MCF 10A (cell line): ENCODE measurements at regions not wholly inside any gene's neighbourhood (a gene's known extent, or its start where the extent isn't known, plus 50 kb on each side); places are given as distances from the start of the nearest gene placed in this dataset.

Experiments used
- BruUV-seq: library from RNA; stranded (reverse); fragments of 400-500 nt; replicated peaks from 2 replicates; lab custom pipeline; 2021; lab: Mats Ljungman, UMichigan
- CTCF ChIA-PET: fragments of 300-600 bp; sonication (Branson Sonifier 250); formaldehyde crosslinking; extraction: SDS; loops from one replicate; lab custom pipeline; 2021; ENCODE audit warnings: antibody characterized with exemption, inconsistent platforms; lab: Yijun Ruan, JAX
- POLR2A ChIA-PET: fragments of 300-600, 350-650 bp; sonication (Branson Sonifier 250); formaldehyde crosslinking; extraction: SDS; loops from one replicate; lab custom pipeline; 2020; ENCODE audit warnings: antibody characterized with exemption, inconsistent platforms; lab: Yijun Ruan, JAX
- DNase-seq: peaks from one replicate; pipeline ENCODE4 v3.0.0-alpha.2; 2018; ENCODE audit not compliant: unreplicated experiment
- H3K27ac Mint-ChIP-seq: one replicate; pipeline ENCODE4 v1.8.0; 2022; ENCODE audit warnings: mild to moderate bottlenecking, low read depth, mixed read lengths; ENCODE audit not compliant: unreplicated experiment
- H3K27me3 Mint-ChIP-seq: one replicate; pipeline ENCODE4 v1.8.0; 2022; ENCODE audit warnings: mixed read lengths; ENCODE audit not compliant: insufficient read depth, unreplicated experiment
- H3K36me3 Mint-ChIP-seq: one replicate; pipeline ENCODE4 v1.8.0; 2022; ENCODE audit warnings: mild to moderate bottlenecking, moderate library complexity, mixed read lengths; ENCODE audit not compliant: insufficient read depth, unreplicated experiment
- H3K4me1 Mint-ChIP-seq: one replicate; pipeline ENCODE4 v1.8.0; 2022; ENCODE audit warnings: mixed read lengths; ENCODE audit not compliant: insufficient read depth, unreplicated experiment
- H3K4me3 Mint-ChIP-seq: one replicate; pipeline ENCODE4 v1.8.0; 2022; ENCODE audit warnings: mild to moderate bottlenecking, moderate library complexity, mixed read lengths; ENCODE audit not compliant: unreplicated experiment
- H3K9me3 Mint-ChIP-seq: one replicate; pipeline ENCODE4 v1.8.0; 2022; ENCODE audit warnings: mixed read lengths; ENCODE audit not compliant: unreplicated experiment
- intact Hi-C: fragments of 100-400 bp; cut with micrococcal nuclease; formaldehyde crosslinking; loops from 2 replicates; pipeline ENCODE4 v1.14.1; 2022
- TF ChIP-seq, protein P1 (sequence below): fragments of 200-600 bp; IDR thresholded peaks from one replicate; pipeline ENCODE4 v1.8.0; 2022; ENCODE audit warnings: antibody characterized with exemption, mild to moderate bottlenecking; ENCODE audit not compliant: unreplicated experiment

- no peak overlapping the region for H3K4me3 Mint-ChIP-seq
- ChIA-PET POLR2A (interaction anchor here (0.7 kb wide), 1 partner anchor 14 kb away, joined by 4 read pairs; no protein-coding TSS in a partner anchor), CTCF (interaction anchor here (0.6 to 1.5 kb wide), 5 partner anchors 15 to 408 kb away, joined by 3 to 6 read pairs (median 3); no protein-coding TSS in a partner anchor)
- H3K4me1 Mint-ChIP-seq = no peaks in the 10 kb centered on the region
- no peak for DNase-seq
- H3K36me3 Mint-ChIP-seq = no peaks in the 10 kb centered on the region
- TF ChIP-seq, protein P1, sequence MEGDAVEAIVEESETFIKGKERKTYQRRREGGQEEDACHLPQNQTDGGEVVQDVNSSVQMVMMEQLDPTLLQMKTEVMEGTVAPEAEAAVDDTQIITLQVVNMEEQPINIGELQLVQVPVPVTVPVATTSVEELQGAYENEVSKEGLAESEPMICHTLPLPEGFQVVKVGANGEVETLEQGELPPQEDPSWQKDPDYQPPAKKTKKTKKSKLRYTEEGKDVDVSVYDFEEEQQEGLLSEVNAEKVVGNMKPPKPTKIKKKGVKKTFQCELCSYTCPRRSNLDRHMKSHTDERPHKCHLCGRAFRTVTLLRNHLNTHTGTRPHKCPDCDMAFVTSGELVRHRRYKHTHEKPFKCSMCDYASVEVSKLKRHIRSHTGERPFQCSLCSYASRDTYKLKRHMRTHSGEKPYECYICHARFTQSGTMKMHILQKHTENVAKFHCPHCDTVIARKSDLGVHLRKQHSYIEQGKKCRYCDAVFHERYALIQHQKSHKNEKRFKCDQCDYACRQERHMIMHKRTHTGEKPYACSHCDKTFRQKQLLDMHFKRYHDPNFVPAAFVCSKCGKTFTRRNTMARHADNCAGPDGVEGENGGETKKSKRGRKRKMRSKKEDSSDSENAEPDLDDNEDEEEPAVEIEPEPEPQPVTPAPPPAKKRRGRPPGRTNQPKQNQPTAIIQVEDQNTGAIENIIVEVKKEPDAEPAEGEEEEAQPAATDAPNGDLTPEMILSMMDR = no peak
- no peak overlapping the region for H3K27ac Mint-ChIP-seq
- H3K27me3 Mint-ChIP-seq = peaks cover 38% of the 10 kb centered on the region
- intact Hi-C loops = no loop called here
- BruUV-seq = no TSS peak
- H3K9me3 Mint-ChIP-seq = no peaks in the 10 kb centered on the region
Observed at GRCh38 chr5:133831491-133832224, 136.8 kb downstream of the C5orf15 start.

DNA sequence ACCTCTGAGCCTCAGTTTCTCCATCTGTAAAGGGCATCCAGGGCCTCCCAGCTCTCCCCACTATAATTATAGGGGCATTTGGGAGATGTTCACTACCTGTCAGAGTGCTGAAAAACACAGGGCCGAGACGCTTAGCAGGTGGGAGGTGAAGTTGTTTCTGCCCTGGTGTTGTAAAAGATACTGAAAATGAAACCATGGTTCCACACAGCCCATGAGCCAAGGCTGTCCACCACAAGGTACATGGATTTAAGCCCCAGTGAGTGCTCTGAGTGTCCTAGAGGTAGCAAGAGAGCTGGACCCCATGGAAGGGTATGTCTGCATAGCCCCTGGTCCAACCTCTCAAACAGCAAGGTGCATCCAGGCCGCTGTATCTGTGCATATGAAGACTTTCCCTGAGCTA is 137.5 kb downstream of the C5orf15 start:
- intact Hi-C loops = no loop called here
- CTCF ChIA-PET = interaction anchor here (0.6 to 1.5 kb wide), 5 partner anchors 9 to 40 kb away, joined by 3 to 6 read pairs (median 4); no protein-coding TSS in a partner anchor
- TF ChIP-seq, protein P1 = no peak
- H3K36me3 Mint-ChIP-seq = no peaks in the 10 kb centered on the region
- no peak overlapping the region for H3K27ac Mint-ChIP-seq
- no peak overlapping the region for H3K4me3 Mint-ChIP-seq
- POLR2A ChIA-PET = no interaction called here
- no TSS peak for BruUV-seq
- DNase-seq = no peak
- no peaks in the 10 kb centered on the region for H3K9me3 Mint-ChIP-seq
- H3K27me3 Mint-ChIP-seq = peaks cover 31% of the 10 kb centered on the region
- no peaks in the 10 kb centered on the region for H3K4me1 Mint-ChIP-seq

DNA sequence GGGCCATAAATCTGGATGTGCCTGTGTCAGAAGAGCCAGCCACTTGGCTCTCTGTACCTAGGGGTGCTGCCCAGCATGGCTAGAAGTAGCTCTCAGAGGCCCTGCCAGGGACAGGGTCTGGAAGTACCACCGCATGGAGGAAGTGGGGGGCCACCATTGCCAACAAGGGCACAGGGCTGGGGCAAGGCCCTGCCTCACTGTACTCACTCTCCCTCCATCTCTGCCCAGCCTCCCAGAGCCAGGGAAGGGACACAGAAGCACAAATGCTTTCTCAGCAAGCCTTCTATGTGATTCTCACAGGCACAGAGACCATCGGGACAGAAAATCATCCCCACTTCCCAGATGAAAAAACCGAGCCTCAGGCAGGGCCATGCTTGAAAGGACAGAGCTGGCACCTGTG is 138.1 kb downstream of the C5orf15 start:
- CTCF ChIA-PET = interaction anchor here (0.8 to 1.4 kb wide), 3 partner anchors 10 to 41 kb away, joined by 3 to 4 read pairs (median 4); no protein-coding TSS in a partner anchor

DNA sequence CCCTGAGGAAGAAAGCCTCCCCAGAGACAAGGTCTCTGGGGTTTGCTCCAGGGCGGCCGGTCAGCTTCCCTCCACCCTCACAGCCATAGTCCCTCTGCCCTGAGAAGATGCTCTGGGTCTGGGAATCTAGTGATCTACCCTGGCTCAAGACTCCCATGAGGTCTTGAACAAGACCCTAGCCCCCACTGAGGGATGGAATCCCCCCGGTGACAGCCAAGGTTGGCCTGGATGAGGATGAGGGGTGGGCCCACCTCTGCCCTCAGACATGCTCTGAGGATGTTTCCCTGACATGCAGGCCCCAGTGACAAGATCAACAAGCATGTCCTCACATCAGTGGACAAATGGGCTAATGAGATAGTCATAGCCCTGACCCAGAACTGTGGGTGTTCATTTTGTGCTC is 138.6 kb downstream of the C5orf15 start:
- ChIA-PET POLR2A (interaction anchor here (1.2 kb wide), 1 partner anchor 41 kb away, joined by 3 read pairs; no protein-coding TSS in a partner anchor), CTCF (interaction anchor here (1.4 kb wide), 1 partner anchor 41 kb away, joined by 3 read pairs; no protein-coding TSS in a partner anchor)
- TF ChIP-seq, protein P1 = no peak
- no TSS peak for BruUV-seq
- Mint-ChIP-seq H3K36me3 (no peaks in the 10 kb centered on the region), H3K4me1 (no peaks in the 10 kb centered on the region), H3K9me3 (no peaks in the 10 kb centered on the region), H3K27me3 (peaks cover 19% of the 10 kb centered on the region), H3K27ac (no peak overlapping the region), H3K4me3 (no peak overlapping the region)
- DNase-seq = no peak
- intact Hi-C loops = no loop called here

More for the DNA sequence above, 138.1 kb downstream of the C5orf15 start:
- intact Hi-C loops = no loop called here
- Mint-ChIP-seq H3K27ac (no peak overlapping the region), H3K27me3 (peaks cover 24% of the 10 kb centered on the region), H3K4me3 (no peak overlapping the region), H3K36me3 (no peaks in the 10 kb centered on the region), H3K9me3 (no peaks in the 10 kb centered on the region), H3K4me1 (no peaks in the 10 kb centered on the region)
- no TSS peak for BruUV-seq
- TF ChIP-seq, protein P1 = no peak
- POLR2A ChIA-PET = interaction anchor here (1.2 kb wide), 1 partner anchor 41 kb away, joined by 3 read pairs; no protein-coding TSS in a partner anchor
- DNase-seq = no peak
